Neural cell (in vitro differentiated cells): ENCODE measurements at regions not wholly inside any gene's neighbourhood (a gene's known extent, or its start where the extent isn't known, plus 50 kb on each side); places are given as distances from the start of the nearest gene placed in this dataset.

ENCODE experiments used
- H2AFZ ChIP-seq: fragments of 200-600, 300-800 bp; sonication (generic), shearing (Covaris generic); 2 replicates; pipeline ENCODE4 v1.6.0; 2014; ENCODE audit warnings: low read depth, mild to moderate bottlenecking, antibody characterized with exemption, low read length, moderate library complexity
- H3F3A ChIP-seq: fragments of 200-600 bp; shearing (Covaris generic); 2 replicates; pipeline ENCODE4 v1.6.1; 2016; ENCODE audit warnings: mild to moderate bottlenecking, moderate library complexity, mixed read lengths, antibody characterized with exemption, low read length; ENCODE audit not compliant: insufficient read depth, poor library complexity, severe bottlenecking
- H3K27ac ChIP-seq: fragments of 200-600, 300-800 bp; sonication (generic), shearing (Covaris generic); 2 replicates; pipeline ENCODE4 v1.5.1; 2014; ENCODE audit warnings: mild to moderate bottlenecking, low read length, moderate library complexity
- H3K27me3 ChIP-seq: fragments of 300-800, 200-600 bp; sonication (generic), shearing (Covaris generic); 2 replicates; pipeline ENCODE4 v1.6.0; 2014; ENCODE audit warnings: mild to moderate bottlenecking, low read depth, low read length, moderate library complexity; ENCODE audit not compliant: insufficient read depth
- H3K36me3 ChIP-seq: fragments of 300-800, 200-600 bp; sonication (generic), shearing (Covaris generic); 2 replicates; pipeline ENCODE4 v1.5.1; 2014; ENCODE audit warnings: mild to moderate bottlenecking, antibody characterized with exemption, low read length, moderate library complexity; ENCODE audit not compliant: insufficient read depth
- H3K4me2 ChIP-seq: fragments of 300-800, 200-600 bp; sonication (generic), shearing (Covaris generic); 2 replicates; pipeline ENCODE4 v1.6.0; 2014; ENCODE audit warnings: mild to moderate bottlenecking, low read length
- H3K4me3 ChIP-seq: fragments of 300-800, 200-600 bp; sonication (generic), shearing (Covaris generic); 2 replicates; pipeline ENCODE4 v1.5.1; 2014; ENCODE audit warnings: mild to moderate bottlenecking, low read length, moderate library complexity
- H3K79me2 ChIP-seq: fragments of 200-600 bp; shearing (Covaris generic); replicated peaks from 2 replicates; pipeline ENCODE4 v1.6.0; 2014; ENCODE audit warnings: mild to moderate bottlenecking, low read length, moderate library complexity; ENCODE audit not compliant: insufficient read depth
- H3K9ac ChIP-seq: fragments of 300-800, 200-600 bp; sonication (generic), shearing (Covaris generic); 2 replicates; pipeline ENCODE4 v1.6.1; 2016; ENCODE audit warnings: mild to moderate bottlenecking, low read length, mixed read lengths
- H3K9me2 ChIP-seq: fragments of 200-600 bp; shearing (Covaris generic); 2 replicates; pipeline ENCODE4 v1.6.1; 2016; ENCODE audit warnings: mild to moderate bottlenecking, low read length, mixed read lengths; ENCODE audit not compliant: insufficient read depth
- H3K9me3 ChIP-seq: fragments of 200-600, 300-800 bp; sonication (generic), shearing (Covaris generic); 2 replicates; pipeline ENCODE4 v1.6.1; 2016; ENCODE audit warnings: mild to moderate bottlenecking, mixed run types, low read length, moderate library complexity, mixed read lengths
- H4K20me1 ChIP-seq: fragments of 200-600 bp; shearing (Covaris generic); 2 replicates; pipeline ENCODE4 v1.6.1; 2016; ENCODE audit warnings: mild to moderate bottlenecking, mixed run types; ENCODE audit not compliant: insufficient read depth
- EP300 ChIP-seq: fragments of 450-650 bp; conservative IDR thresholded peaks from 2 replicates; pipeline ENCODE4 v1.6.1; 2014; ENCODE audit warnings: antibody characterized with exemption, mild to moderate bottlenecking, moderate library complexity; ENCODE audit not compliant: poor library complexity, severe bottlenecking
- EZH2 ChIP-seq: fragments of 200-600, 300-800 bp; shearing (Covaris generic), sonication (generic); IDR thresholded peaks from 2 replicates; pipeline ENCODE4 v1.6.1; 2014; ENCODE audit warnings: antibody characterized with exemption, low read length, borderline replicate concordance, mild to moderate bottlenecking; ENCODE audit not compliant: insufficient read depth, poor library complexity, severe bottlenecking
- MXI1 ChIP-seq: fragments of 450-650 bp; conservative IDR thresholded peaks from 2 replicates; pipeline ENCODE4 v1.6.1; 2014; ENCODE audit warnings: antibody characterized with exemption, mild to moderate bottlenecking; ENCODE audit not compliant: poor library complexity, severe bottlenecking
- POLR2AphosphoS5 ChIP-seq: IDR thresholded peaks from 2 replicates; pipeline ENCODE4 v1.6.1; 2012
- RAD21 ChIP-seq: fragments of 450-650 bp; conservative IDR thresholded peaks from 2 replicates; pipeline ENCODE4 v1.6.1; 2014; ENCODE audit warnings: antibody characterized with exemption, mild to moderate bottlenecking, moderate library complexity
- REST ChIP-seq: IDR thresholded peaks from 2 replicates; pipeline ENCODE4 v1.6.1; 2012; ENCODE audit warnings: borderline replicate concordance
- SMC3 ChIP-seq: fragments of 450-650 bp; conservative IDR thresholded peaks from 2 replicates; pipeline ENCODE4 v1.6.1; 2014; ENCODE audit warnings: antibody characterized with exemption, mild to moderate bottlenecking, moderate library complexity; ENCODE audit not compliant: poor library complexity
- TAF1 ChIP-seq: IDR thresholded peaks from 2 replicates; pipeline ENCODE4 v1.6.1; 2012; ENCODE audit warnings: low read depth
- TF ChIP-seq, protein P1 (sequence below): fragments of 450-650 bp; IDR thresholded peaks from 2 replicates; pipeline ENCODE4 v1.5.1; 2014; ENCODE audit warnings: antibody characterized with exemption, mild to moderate bottlenecking, moderate library complexity; ENCODE audit not compliant: poor library complexity, severe bottlenecking

- Histone ChIP-seq H3K9ac (no peak overlapping the region), H3K4me2 (no peak overlapping the region), H2AFZ (no peak overlapping the region), H3F3A (no peaks in the 10 kb centered on the region), H3K9me3 (no peaks in the 10 kb centered on the region), H3K27ac (no peak overlapping the region), H3K36me3 (no peaks in the 10 kb centered on the region), H4K20me1 (no peaks in the 10 kb centered on the region), H3K79me2 (no peaks in the 10 kb centered on the region), H3K27me3 (no peaks in the 10 kb centered on the region), H3K9me2 (no peaks in the 10 kb centered on the region), H3K4me3 (no peak overlapping the region)
- TF ChIP-seq TAF1 (no peak), EP300 (no peak), SMC3 (no peak), EZH2 (no peak), MXI1 (no peak), RAD21 (no peak), POLR2AphosphoS5 (no peak)
- TF ChIP-seq, protein P1, sequence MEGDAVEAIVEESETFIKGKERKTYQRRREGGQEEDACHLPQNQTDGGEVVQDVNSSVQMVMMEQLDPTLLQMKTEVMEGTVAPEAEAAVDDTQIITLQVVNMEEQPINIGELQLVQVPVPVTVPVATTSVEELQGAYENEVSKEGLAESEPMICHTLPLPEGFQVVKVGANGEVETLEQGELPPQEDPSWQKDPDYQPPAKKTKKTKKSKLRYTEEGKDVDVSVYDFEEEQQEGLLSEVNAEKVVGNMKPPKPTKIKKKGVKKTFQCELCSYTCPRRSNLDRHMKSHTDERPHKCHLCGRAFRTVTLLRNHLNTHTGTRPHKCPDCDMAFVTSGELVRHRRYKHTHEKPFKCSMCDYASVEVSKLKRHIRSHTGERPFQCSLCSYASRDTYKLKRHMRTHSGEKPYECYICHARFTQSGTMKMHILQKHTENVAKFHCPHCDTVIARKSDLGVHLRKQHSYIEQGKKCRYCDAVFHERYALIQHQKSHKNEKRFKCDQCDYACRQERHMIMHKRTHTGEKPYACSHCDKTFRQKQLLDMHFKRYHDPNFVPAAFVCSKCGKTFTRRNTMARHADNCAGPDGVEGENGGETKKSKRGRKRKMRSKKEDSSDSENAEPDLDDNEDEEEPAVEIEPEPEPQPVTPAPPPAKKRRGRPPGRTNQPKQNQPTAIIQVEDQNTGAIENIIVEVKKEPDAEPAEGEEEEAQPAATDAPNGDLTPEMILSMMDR, result no peak
Observed at GRCh38 chr16:26524846-26525245, 541.9 kb upstream of the C16orf82 start.

DNA sequence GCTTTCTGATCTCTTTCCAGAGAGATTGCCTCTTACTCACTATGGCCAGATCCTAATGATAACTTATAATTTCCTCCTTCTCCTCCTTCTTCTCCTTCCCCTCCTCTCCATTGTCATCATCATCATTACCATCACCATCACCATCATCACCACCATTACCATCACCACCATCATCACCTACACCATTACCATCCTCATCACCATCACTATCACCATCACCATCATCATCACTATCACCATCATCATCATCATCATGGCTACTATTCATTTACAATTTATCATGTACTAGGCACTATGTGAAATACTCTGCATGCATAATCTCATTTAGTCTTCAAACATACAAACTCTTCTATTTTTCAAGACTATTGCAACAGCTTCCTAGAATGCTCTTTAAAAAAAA, 540.9 kb upstream of the C16orf82 start:
- Histone ChIP-seq H3K9me2 (no peaks in the 10 kb centered on the region), H2AFZ (no peak overlapping the region), H3F3A (no peaks in the 10 kb centered on the region), H3K4me2 (no peak overlapping the region), H3K79me2 (no peaks in the 10 kb centered on the region), H4K20me1 (no peaks in the 10 kb centered on the region), H3K27ac (no peak overlapping the region), H3K9me3 (no peaks in the 10 kb centered on the region), H3K27me3 (no peaks in the 10 kb centered on the region), H3K9ac (no peak overlapping the region), H3K36me3 (no peaks in the 10 kb centered on the region), H3K4me3 (no peak overlapping the region)
- no peak for TF ChIP-seq EP300
- no peak for TF ChIP-seq SMC3
- no peak for TF ChIP-seq POLR2AphosphoS5
- TF ChIP-seq MXI1, result no peak
- TF ChIP-seq RAD21, result no peak
- TF ChIP-seq REST, result no peak
- TF ChIP-seq EZH2, result no peak
- TF ChIP-seq, protein P1, result no peak
